ENCODE measurements at regions not wholly inside any gene's neighbourhood (a gene's known extent, or its start where the extent isn't known, plus 50 kb on each side); places are given as distances from the start of the nearest gene placed in this dataset.

DNA sequence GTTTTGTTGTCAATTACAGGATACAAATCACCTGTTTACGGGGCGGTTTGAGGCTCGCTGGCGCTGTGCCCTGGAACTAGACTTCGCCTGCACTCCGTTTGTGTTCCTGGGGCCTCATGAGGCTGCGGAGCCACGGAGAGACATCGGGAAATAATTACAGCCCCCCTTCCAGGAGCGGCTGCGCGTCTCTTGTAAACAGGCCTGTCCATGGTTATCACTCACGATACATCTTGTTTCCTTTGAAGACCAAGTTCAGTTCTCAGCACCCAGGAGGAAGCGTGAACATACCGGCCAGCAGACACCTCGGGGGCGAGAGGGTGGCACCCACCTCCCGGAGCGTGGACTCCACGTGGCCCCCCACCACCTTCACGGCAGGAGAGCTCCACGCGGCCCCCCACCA lies 297.1 kb upstream of the IRX4 start:
- no peak for DNase-seq

GRCh38 chr5:2178528-2178927 lies 295.8 kb upstream of the IRX4 start:
- DNase-seq = no peak

GRCh38 chr5:2178071-2178477 lies 295.3 kb upstream of the IRX4 start:
- no peak for DNase-seq

DNA sequence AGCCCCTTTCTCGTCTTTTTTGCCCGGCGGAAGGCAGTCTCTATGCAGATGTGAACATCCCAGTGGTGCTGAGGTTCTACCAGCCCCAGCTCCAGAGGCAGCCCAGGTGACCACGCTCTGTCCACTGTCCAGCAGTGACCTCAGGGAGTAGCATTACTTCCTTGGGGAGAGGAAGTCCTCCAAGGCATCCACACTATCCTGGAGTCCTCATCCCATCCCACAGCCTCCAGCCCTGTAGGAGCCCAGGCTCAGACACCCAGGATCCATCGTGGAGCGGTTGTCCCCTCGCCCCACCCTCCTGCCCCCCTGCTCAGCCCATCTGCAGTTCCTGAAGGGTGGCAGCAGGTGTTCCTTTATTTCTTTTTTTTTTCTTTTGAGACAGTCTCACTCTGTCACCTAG lies 294.5 kb upstream of the IRX4 start:
- no peak for DNase-seq

GRCh38 chr5:2176581-2176980 lies 293.9 kb upstream of the IRX4 start:
- DNase-seq = no peak

DNA sequence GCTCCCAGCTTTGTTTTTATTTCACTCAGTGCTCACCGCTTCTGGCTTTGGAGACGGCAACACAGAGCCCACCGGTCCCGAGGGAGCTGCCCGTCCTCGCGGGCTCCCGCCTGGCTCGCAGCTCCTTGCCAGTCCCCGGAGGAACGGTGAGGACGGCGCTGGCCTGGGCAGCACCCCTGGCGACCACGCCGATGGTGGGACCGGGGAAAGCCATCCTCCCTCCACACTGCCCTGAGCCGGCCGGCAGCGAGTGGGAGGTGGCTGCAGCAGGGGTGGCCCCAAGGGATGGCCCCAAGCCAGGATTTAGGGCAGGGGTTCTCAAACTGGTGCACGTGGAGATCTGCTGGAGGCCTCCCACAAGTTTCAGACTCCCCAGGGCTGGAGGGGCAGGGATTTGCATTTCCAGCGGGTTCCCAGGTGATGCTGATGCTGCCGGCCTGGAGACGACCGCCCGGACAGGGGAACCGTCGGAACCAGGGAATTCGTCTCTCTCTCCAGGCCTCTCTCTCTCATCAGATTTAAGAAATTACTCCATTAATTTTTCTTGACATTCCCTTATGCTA lies 293.2 kb upstream of the IRX4 start:
- DNase-seq = no peak

DNA sequence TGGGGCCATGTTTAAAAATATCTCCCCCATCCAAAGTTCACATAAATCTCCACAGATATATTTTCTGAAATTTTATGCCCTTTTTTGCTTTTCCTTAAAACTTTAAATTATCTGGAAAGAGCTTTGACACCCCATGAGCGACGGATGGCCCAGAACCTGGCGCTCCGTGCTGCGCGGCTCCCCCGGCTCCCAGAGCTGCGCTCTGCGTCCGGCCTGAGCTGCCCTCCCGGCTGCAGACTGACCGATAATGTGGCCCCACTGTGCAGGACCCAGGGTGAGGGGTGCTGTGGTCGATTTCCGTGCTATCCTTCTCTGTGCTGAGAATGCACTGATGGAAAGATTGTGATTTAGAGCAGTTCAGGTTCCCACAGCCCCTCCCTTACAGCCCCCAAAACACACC lies 292.3 kb upstream of the IRX4 start:
- no peak for DNase-seq

DNA sequence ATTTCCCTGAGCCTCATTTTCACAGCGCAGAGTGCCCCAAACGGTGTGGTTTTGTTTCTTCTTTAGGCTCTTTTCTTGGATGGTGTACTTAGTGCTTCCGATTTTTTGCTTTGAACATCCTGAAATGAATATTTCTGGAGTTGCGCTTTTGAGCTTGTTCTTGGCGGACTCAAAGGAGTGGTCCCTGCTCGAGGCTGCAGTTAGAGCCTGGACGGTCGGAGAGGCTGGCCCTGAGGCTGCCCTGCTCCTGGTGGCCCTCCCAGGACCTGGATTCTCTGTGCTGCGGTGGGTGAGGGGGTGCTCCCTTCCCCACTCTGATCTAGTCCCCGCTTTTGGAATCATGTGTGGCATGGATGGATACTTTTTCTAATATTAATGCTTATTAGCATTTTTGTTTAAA lies 291.8 kb upstream of the IRX4 start:
- DNase-seq = no peak

DNA sequence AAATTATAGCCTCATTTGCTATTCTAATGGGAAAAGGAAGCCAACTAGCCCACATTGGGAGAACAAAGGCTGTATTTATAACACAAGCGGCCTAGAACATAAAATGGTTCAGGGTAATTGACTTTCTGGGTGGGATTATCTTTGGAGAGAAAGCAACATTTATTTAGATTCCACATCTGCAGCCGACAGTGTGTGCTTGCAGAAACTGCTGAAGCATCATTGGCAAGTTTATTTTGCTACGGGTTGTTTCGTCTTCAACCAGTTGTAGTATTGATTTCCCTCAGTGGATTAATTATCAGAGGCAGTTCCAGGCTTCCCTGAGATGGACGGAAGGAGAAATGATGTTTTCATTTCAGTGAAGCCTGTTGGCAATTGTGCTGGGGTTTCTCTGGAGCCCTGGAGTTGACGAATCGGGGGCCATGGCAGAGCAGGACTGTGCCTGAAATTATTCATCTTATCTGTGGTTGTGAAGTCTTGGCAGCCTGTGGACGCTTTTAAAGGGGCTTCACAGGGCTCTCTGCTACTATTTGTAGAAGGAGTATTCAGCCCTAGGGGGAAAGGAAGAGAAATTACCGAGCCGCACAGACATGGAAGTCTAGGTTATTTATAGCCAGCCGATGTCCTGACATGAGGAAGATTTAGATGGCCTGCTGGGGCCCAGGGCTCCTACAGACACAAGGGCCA lies 290.6 kb upstream of the IRX4 start:
- no peak for DNase-seq

DNA sequence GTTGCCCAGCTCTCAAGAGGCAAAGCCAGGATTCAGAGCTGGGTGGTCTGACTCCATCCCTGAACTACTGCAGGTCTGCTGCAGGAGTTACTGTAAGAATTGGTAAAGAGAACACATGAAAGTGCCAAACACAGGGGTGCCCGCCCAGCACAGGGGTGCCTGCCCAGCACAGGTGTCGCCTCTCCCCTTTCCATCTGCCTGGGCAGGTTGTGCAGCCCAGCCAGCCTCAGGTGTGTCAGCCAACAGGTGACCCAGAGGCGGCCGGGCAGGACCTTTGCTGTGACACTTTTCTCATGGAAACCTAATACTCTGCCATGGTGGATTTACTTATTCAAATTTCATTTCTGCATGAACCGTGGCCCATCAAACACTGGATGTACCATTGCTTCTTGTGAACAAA lies 289.7 kb upstream of the IRX4 start:
- DNase-seq = no peak

DNA sequence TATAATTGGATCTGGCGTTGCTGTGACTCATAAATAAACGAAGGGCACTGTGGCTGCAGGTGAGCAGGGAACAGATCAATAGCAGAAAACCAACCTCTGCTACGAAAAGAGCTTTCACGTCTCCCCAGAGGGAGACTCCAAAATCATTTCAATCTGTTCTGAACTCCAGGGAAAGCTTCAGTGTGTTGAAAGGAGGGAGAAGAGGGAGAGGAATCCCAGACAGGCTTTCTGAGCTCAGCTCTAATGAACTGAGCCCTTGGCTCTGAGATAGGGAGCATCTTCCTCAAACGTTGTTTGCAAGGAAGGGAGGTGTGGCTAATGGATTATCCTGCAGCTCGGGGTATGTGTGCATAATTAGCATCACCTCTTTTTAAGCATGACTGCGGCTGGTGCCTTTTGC lies 288.0 kb upstream of the IRX4 start:
- no peak for DNase-seq

- no peak for DNase-seq
These were observed 287.4 kb upstream of the IRX4 start for GRCh38 chr5:2169850-2170760.

DNA sequence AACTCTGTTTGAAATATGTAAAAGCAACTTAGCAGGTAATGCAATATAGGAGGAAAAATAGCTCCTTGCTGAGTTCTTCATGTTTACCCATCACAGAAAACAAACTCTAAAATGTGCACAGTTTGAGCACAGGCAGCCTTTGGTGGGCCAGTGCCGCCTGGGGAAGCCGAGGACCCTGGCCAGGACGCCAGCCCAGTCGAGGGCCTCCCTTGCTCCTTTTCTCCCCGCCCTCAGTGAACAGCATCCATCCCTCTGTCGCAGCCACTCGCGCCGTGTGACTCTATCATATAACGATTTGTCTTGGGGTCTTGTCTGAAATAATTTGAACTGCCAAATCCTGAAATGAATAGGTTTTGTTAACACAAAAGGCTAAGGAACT lies 286.7 kb upstream of the IRX4 start:
- no peak for DNase-seq

DNA sequence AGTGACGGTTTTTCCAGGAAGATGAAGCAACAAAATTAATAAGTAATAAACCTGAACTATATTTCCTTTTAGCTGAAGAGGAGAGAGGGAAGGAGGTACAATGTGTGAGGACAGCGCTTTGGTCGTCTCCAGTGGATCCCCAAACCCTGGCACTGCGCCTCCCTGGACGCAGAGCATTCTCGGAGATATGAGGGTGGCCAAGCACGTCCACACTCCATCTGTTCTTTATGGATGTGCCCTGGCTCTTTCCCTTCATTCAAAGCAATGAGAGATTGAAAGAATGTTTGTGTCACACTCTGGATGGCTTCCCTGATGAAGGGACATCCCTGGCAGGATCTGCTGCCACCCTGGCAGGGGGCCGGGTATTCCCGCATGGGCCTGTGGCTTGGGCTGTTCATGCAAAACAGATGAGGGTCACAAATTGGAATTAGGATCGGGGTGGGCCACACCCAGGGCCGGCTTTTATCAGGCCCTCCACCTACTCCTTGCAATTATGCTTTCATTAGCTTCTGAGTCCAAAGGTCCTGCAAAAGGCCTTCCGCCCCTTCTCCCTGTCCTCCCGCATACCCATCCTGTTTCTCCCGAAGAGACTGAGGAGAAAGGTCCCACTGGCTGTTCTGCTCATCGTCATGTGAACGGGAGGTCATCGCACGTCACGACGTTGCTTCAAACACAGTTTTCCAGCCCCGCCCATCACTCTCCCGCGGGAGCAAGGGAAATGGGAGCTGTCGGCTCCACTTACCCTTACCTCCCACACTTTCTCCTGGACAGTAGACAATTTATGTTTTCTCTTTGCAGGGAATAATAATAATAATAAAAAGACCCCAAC lies 286.1 kb upstream of the IRX4 start:
- DNase-seq = no peak

DNA sequence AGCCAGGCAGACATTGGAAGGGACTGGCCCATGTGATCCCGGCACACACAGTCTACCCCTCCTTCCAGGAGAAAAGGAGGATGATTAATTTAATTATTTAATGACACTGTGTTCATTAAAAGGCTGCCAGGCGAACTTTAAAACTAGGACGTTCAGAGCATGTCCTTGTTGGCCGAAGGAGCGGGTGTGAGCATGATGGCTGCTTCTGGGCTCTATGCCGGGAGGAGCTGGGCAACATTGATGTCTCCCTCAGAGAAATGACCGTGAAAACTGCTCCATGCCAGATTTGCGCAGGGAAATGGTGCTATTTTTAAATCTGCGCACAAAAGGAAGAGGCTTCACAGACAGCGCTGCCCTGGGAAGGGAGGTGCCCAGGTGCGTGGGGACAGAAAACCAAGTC lies 284.9 kb upstream of the IRX4 start:
- DNase-seq = no peak

- DNase-seq = no peak
These were observed 284.3 kb upstream of the IRX4 start for GRCh38 chr5:2166979-2167377.

DNA sequence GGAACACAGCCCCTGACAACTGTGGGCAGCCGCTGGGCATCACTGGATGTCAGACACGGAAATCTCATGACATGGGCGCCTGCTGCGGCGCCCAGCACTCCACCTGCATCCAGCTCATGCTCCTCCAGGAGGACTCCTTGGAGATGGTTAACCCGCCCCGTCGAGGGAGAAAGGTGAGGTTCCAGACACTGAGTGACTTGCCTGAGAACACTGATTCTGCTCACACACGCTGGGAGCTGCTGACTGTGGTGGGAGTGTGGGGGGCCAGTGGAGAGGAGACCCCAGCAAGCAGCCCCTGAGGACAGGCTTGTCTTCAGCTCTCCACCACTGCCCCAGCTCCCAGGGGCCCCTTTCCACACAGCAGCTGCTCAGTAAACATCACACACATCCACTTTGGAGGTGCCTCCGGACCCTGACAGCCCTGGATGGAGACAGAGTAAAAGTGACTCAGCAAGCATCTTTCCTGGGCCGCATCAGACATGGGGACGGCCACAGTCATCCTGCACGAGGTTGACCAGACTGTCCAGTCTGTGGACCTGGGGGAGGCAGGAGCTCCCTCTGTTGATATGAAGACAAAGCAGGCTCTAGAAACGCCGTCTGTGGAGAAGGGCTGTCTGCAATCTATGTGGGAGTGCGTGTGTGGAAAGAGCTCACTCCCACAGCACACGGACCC lies 283.7 kb upstream of the IRX4 start:
- no peak for DNase-seq

GRCh38 chr5:2165615-2166305 lies 283.0 kb upstream of the IRX4 start:
- DNase-seq = no peak

- DNase-seq = no peak
These were observed 282.5 kb upstream of the IRX4 start for GRCh38 chr5:2165203-2165602.

GRCh38 chr5:2164586-2164985 lies 281.9 kb upstream of the IRX4 start:
- DNase-seq = no peak

GRCh38 chr5:2163940-2164490 lies 281.3 kb upstream of the IRX4 start:
- DNase-seq = no peak

Measured in CD4-positive, alpha-beta T cell treated with Interleukin-17A for 1 hour (primary cell).